ENCODE measurements at regions not wholly inside any gene's neighbourhood (a gene's known extent, or its start where the extent isn't known, plus 50 kb on each side); places are given as distances from the start of the nearest gene placed in this dataset.
A peak's percentile ranks its signal among the peaks of the same experiment; 100 is the strongest.
"Not testable (repeated sequence)": the region's sequence is repeated elsewhere in the genome, so short reads cannot be mapped to it uniquely, and the experiment has no call there.

DNA sequence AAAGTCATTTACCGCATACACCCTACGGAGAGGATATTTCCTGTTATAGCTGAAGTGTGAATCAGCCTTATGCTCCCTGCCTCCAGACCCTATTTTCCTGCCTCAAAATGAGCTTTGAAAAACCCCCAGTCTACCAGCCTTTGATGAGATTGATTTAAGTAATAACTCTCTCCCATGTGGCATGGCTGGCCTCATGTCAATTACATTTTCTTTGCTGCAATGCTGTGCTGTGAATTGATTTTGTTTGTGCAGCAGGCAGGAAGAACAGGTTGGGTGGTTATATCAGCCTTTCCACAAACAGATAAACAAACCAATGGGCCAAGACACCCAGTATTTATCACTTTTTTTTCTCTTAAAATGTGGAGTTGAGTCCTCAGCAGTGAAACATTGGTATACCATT is 1105.5 kb upstream of the TMEM132C start:
- no peak for ATAC-seq
- DNase-seq, result no peak
- intact Hi-C loops (cut with micrococcal nuclease), result no loop called here

DNA sequence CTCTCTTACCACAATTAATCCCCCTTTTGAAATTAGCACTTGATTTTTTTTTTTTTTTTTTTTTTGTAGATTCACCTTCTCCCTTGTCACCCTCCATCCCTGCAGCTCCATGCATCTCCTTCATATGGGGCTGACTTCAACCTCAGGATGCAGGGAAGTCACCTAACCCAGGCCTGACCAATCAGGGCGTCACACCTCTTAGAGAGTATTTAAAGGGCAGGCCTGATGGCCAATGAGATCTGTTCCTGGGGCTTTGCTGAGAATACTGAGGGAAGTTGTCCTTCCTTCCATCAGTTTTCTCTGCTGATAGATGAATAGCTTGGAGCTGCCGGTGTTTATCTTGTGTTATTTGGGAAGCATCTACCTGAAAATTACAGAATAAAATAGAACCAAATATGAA is 1104.7 kb upstream of the TMEM132C start:
- ATAC-seq (no peak), DNase-seq (no peak)
- intact Hi-C loops (cut with micrococcal nuclease), result no loop called here

DNA sequence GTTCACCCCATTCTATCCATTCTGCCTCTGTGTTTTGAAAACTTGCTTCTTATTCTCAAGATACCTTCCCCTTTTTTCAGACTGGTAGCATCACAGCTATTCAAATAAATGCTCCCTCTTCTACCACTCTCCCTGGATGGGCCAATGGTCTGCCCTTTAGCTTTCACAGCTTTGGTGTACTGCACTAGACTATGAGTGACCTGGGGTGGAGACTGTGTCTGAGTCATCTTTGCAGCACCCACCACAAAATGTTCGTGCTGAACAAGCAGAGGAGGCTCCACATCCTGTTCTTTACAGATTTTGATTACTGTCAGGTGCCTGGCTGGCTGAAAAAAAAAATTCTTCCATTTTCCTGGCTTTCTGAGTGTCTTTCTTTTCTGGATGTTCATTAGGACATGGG is 1104.1 kb upstream of the TMEM132C start:
- intact Hi-C loops (cut with micrococcal nuclease), result no loop called here
- ATAC-seq (no peak), DNase-seq (no peak)

DNA sequence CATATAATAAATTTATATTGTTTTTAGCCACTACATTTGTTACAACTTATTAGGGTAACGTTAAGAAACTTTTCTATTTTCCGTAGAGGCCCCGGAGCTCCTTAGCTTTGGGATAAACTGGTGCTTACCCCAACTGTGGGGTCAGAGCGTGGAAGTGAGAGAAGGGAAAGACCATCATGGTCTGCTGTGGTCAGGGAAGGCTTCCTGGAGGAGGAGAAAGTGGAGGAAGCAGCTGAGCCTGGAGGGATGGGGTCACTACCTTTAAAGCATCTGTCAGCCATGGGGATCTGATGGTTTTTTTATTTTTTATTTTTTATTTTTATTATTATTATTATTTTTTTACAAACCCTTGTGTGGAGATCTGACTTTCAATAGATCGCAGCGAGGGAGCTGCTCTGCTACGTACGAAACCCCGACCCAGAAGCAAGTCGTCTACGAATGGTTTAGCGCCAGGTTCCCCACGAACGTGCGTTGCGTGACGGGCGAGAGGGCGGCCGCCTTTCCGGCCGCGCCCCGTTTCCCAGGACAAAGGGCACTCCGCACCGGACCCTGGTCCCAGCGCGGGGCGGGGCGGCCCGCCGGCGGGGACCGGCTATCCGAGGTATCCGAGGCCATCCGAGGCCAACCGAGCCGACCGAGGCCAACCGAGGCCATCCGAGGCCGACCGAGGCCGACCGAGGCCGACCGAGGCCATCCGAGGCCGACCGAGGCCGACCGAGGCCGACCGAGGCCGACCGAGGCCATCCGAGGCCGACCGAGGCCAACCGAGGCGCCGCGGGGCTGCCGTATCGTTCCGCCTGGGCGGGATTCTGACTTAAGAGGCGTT is 1101.2 kb upstream of the TMEM132C start:
- ATAC-seq, result peak; percentile 99
- intact Hi-C loops (cut with micrococcal nuclease), result no loop called here

DNA sequence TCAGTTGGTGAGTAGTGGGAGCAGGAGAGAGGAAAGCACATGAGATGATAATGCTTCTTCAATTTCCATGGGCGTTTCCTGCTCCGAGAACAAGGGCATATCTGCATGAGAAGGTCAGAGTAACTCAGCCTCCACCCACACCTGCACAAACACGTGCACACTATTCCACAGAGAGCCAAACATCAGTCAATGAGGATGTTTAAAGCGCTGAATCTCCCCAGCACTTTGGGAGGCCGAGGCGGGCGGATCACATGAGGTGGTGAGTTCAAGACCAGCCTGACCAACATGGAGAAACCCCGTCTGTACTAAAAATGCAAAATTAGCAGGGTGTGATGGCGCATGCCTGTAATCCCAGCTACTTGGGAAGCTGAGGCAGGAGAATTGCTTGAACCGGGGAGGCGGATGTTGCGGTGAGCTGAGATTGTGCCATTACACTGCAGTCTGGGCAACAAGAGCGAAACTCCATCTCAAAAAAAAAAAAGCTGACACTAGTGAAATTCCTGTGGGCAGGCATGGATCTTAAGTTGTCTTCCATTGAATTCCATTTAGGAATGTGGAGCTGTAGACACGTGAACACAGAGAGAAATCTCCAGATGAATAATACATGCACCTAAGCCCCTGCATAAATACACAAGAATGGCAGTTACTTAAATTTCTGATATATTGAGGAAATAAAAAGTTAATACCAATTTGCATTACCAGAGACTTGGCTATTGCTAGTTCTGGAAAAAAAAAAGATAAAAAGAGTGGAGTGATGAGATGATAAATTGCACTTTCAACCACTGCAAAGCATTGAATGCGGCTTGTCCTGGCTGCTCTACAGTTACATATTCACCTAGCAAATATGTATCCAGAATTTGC is 1097.4 kb upstream of the TMEM132C start:
- intact Hi-C loops (cut with micrococcal nuclease), result no loop called here
- DNase-seq (no peak), ATAC-seq (no peak)

More for the DNA sequence above, 1101.2 kb upstream of the TMEM132C start:
- peak; percentile 92 for DNase-seq

DNA sequence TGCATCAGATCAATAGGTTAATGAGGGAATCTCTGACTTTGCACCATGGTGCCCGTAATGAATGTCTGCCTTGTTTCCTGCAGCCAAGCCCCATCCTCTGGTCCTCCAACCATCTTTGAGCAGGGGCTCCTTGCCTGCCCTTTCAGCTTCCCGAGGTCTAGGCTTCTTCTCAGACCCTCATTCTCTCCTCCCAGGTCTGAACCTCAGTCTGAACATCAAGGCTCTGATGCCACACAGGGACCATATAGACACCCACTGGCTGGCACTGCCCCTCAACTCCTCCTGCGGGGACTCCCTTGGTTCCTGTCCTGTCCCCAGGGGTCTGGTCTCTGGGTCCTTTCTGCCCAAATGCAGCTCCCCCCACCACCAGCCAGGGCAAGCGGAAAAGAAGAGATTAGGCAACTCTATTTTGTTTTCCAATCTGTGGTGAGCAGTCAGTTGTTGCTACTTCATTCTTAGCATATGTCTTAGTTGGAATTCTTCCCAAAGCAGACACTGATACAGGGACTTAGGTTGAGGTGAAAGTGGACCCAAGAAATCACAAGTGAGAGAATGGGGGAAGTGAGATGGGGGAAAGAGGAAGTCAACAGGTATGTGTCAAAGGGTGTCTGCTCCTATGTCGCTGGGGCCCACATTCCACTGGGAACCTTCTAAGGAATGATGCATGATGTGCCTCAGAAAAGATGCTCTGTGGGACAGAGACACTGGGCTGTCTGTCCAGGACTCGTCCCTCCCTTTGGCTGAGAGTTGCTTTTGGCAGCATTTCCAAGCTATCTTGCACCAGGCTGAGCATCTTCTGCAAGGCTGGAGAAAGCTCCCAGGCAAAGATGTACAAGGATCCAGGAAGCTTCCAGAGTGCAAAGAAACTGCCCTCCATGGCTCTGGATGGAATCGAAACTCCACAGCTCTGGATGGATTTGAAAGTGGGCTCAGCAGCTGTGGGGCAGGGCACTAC is 1096.5 kb upstream of the TMEM132C start:
- intact Hi-C loops (cut with micrococcal nuclease), result no loop called here
- ATAC-seq (no peak), DNase-seq (no peak)

DNA sequence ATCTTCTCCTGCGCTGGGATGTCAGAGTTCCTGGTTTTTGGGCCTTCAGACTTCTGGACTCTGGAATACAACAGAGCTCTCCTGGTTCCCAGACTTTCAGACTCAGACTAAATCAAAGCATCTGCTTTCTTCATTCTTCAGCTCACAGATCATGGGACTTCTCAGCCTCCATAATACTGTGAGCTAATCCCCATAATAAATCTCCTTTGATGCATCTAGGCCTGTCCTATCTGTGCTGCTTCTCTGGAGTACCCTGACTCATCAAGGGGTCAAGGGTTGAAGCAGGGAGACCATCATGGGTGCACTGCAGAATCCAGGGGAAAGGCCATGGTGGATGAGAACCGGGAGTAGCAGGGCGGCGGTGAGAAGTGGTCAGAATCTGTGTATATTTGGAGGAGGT is 1094.1 kb upstream of the TMEM132C start:
- intact Hi-C loops (cut with micrococcal nuclease), result no loop called here
- ATAC-seq (no peak), DNase-seq (no peak)

DNA sequence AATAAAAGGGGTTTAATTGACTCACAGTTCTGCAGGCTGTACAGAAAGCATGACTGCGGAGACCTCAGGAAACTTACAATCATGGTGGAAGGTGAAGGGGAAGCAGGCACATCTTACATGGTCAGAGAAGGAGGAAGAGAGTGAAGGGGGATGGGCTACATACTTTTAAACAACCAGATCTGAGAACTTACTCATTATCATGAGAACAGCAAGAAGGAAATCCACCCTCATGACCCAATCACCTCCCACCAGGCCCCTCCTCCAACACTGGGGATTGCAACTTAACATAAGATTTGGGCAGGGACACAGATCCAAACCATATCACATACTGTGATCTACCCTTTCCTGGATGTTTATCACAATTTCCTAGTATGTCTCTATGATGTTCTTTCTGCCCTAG is 1093.0 kb upstream of the TMEM132C start:
- intact Hi-C loops (cut with micrococcal nuclease); DNase-seq; ATAC-seq: not testable (repeated sequence)

DNA sequence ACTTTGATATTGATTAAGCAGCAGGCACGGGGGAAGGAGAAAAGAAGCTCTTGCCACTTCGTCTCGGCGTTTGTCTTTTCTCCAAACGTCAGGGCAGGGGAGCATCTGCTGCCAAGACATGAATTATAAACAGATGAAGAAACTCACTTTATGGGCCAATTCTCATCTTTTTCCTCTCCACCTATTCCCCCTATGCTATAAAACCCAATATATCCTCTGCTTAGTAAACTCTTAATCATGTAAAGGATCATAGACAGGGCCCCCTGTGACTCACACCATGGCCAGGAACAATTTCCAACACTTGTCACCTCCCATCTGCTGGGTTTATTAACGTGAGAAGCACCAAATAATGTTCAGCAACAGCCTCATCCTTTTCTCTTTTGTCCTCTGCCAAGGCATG is 1092.1 kb upstream of the TMEM132C start:
- no peak for DNase-seq
- intact Hi-C loops (cut with micrococcal nuclease), result no loop called here
- no peak for ATAC-seq

DNA sequence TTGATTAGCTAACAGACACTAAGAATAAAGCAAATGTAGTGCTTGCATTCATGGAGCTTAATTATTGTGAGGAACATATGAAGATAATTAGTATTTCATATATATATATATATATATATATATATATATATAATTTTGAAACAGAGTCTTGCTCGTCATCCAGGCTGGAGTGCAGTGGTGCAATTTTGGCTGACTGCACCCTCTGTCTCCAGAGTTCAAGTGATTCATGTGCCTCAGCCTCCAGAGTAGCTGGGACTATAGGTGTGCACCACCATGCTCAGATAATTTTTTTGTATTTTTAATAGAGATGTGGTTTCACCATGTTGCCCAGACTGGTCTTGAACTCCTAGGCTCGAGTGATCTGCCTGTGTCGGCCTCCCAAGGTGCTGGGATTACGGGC is 1091.6 kb upstream of the TMEM132C start:
- ATAC-seq, result no peak
- intact Hi-C loops (cut with micrococcal nuclease), result no loop called here
- no peak for DNase-seq

DNA sequence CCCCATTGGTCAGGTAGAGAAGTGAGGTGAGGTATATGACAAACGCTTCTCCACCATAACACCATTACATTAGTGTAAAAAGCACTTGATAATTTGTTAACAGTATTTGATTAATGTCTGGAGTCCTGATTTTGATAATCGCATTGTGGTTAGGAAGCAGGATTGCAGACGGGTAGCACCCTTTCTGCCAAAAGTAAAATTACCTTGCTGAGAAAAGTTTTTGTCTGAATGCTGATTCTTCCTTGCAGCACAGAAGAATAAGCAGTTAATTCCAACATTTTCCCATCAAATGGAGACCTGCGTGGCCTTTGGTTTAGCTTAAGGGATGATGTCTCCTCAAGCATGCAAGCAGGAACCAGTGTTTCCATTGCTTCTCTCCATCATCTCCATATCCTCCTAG is 1090.2 kb upstream of the TMEM132C start:
- no peak for ATAC-seq
- intact Hi-C loops (cut with micrococcal nuclease), result no loop called here
- DNase-seq, result no peak

DNA sequence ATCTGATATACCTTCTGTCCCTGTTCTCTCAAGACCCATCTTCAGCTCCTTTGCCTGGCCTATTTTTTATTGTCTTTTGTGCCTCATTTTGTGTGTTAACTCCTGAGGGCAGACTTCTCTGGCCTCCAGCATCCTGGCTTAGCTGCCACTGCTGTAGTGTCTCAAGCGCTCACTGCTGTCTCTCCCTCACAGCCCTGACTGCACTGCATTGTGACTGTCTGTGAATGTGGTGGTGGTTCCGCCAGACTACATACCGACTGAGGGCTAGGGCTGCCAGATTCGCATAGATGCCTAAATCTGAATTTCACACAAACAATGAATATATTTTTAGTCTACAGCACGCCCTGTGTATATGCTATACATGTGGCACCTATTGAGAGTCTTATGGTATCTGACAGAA is 1088.9 kb upstream of the TMEM132C start:
- no peak for ATAC-seq
- no peak for DNase-seq
- intact Hi-C loops (cut with micrococcal nuclease), result no loop called here

DNA sequence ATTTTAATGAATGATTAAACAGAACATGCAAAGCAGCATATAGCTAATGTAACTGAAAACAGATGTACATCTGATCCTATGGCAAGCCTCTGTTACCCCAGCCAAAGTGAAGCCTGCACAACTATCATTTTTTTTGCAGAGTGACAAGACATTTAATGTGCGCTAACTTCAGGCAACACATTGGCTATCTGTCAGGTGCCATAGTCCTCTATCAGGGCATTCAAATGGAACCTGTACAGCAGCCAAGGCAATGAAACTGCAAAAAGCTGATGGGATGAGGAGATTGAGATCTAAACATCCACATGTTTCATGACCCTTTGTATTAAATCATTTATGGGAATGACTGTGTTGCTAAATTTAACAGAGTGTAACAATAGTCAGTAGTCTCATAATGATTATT is 1088.5 kb upstream of the TMEM132C start:
- intact Hi-C loops (cut with micrococcal nuclease), result no loop called here
- no peak for DNase-seq
- ATAC-seq, result no peak

DNA sequence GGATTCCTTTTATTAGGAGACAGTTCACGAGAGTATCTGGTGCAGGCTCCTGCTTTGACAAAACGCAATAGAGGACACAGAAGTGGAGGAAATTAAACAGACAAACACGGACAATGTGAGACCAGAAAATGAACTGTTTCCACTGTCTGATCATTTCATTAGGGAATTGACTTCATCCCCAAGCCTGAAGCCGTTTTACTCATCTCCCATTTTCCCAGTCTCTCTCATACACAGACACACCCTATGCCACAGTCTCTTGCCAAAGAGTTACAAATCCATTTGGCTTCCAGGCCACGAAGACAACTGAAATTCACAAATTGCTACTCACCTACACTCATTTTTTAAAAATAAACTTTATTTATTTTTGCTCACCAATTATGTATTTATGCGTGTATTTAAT is 1087.8 kb upstream of the TMEM132C start:
- ATAC-seq, result peak; percentile 61
- intact Hi-C loops (cut with micrococcal nuclease), result no loop called here
- DNase-seq, result no peak

DNA sequence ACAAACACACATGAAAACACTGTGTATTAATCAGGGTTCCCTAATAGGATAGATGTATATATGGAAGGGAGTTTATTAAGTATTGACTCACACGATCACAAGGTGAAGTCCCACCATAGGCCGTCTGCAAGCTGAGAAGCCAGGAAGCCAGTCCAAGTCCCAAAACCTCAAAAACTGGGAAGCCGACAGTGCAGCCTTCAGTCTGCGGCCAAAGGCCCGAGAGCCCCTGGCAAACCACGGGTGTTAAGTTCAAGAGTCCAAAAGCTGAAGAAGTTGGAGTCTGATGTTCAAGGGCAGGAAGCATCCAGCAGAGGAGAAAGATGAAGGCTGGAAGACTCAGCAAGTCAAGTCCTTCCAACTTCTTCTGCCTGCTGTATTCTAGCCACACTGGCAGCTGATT is 1085.0 kb upstream of the TMEM132C start:
- ATAC-seq (no peak), DNase-seq (no peak)
- intact Hi-C loops (cut with micrococcal nuclease), result no loop called here

DNA sequence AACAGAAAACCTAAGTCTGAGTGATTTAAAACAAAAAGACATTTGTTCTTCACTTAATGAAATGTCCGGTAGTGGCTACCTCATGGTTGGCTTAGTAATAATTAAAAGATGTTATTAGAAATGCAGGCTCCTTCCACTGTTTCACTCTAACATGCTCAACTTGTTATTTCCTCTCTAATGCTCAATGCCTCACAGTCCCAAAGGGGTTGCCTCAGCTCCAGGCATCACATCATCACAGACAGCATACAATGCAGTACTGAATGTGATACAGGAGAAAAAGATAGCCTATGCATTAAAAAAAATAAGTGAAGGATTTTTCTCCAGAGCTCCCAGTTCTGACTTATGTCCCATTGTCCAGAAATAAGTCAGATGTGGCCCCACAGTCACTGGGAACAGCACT is 1077.0 kb upstream of the TMEM132C start:
- ATAC-seq, result no peak
- DNase-seq, result no peak
- intact Hi-C loops (cut with micrococcal nuclease), result no loop called here

DNA sequence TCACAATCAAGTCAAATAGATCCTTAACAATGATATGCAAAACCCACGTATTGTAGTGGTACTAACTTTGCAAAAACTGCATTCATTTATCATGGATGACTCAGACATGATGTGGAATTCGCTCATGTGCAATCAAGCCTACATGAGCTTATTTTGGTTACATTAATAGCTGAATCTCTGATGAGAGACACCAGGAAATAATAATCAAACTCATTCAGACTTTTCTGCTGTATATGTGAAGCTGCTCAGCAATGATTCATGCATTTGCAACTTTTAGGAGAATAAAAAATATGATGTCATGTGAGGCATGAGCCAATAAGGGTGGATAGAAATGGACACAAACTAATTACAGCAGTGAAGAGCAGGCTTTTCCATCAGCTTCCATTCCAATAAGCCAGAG is 1075.8 kb upstream of the TMEM132C start:
- ATAC-seq, result no peak
- intact Hi-C loops (cut with micrococcal nuclease), result no loop called here
- no peak for DNase-seq

DNA sequence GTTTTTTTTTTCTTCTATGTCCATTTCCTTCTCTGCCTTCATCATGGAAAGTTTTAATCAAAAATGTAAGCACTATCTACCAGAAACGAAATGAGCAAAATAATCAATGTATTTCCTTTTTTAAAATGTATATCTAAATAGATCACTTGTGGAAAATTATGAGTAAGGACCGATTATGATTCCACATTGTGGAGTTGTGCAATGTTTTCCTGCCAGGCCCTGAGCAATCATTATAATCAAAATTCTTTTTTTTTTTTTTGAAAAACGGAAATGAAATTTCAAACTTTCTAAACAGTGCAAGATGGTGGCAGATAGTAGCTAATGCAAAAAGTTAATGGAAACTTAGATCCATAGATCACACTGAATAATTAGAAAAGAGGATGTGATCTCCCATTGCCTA is 1074.6 kb upstream of the TMEM132C start:
- ATAC-seq, result no peak
- intact Hi-C loops (cut with micrococcal nuclease), result no loop called here
- DNase-seq, result no peak

DNA sequence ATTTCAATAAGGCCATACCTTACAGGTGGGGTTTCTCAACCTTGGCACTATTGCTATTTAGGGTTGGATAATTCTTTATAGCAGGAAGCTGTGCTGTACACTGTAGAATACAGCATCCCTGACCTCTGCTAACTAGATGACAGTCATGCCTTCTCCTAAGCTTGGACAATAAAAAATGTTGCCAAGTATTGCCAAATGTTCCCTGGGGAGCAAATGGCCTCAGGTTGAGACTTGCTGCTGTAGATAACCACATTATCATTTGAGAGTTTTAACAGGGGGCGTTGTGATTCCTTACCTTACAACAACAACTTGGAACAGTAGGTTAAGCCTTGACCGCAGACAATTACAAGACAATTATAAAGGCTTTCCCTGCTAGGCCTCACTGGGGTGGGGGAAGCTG is 1073.6 kb upstream of the TMEM132C start:
- no peak for ATAC-seq
- no peak for DNase-seq
- intact Hi-C loops (cut with micrococcal nuclease), result no loop called here

DNA sequence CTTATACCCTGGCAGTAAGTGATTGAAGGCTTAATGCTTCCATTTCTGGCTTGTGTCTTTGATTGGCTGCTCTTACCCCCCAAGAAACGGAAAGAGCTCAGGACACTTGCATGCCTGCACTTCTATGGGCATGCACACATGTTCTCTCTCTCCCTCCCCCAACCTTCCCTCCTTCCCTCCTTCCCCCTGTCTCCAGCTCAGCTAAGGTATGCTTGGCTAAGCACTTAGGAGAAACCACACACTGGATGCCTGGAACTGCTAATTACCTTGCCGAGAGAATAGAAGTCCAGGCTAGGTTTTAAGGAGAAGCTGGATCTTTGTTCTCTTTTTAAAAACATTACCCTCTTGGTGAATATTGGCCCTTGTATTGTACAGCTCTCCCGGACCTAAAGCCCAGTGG is 1072.8 kb upstream of the TMEM132C start:
- DNase-seq (no peak), ATAC-seq (no peak)
- intact Hi-C loops (cut with micrococcal nuclease), result no loop called here
